UCSD-AML1 (cell line): ENCODE measurements at regions not wholly inside any gene's neighbourhood (a gene's known extent, or its start where the extent isn't known, plus 50 kb on each side); places are given as distances from the start of the nearest gene placed in this dataset.

Experiments used
- DNase-seq: peaks from one replicate; lab custom pipeline; 2025; ENCODE audit not compliant: unreplicated experiment; lab: John Stamatoyannopoulos, UW

DNA sequence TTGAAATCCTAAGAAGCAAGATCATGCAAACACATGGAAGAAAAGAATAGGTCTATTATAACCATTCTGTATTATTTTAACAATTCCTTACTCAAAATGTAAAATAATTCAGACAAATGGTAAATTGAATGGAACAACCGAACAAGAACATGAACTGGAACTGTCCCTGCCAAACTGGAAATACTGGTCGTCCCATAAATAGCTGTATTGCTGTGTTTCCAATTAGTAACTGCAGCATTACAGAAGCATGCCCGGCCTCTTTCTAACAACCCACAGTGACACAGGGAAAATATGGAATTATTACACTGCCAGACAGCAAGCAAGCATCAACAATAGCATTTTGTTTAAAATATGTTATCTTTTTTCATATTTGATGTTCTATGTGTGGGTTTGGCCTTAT is 1138.5 kb upstream of the PHF14 start:
- DNase-seq = no peak

DNA sequence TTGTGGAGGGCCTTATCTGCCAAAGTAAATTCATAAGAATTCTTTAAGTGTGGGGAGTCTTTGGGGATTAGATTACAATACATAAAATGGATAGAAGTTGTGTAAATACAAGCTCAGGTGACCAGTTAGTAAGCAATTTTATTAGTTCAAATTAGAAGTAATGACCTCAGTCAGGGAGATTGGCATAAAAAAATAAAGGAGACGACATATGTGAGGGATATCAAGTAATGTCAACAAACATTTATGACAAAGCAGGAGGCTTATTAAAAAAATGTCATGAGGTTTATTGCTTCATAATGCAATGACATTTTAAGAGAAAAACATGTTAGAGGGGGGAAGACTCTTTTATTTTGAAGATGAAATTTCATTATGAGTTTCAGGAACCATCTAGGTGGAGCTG is 1137.0 kb upstream of the PHF14 start:
- DNase-seq = no peak

DNA sequence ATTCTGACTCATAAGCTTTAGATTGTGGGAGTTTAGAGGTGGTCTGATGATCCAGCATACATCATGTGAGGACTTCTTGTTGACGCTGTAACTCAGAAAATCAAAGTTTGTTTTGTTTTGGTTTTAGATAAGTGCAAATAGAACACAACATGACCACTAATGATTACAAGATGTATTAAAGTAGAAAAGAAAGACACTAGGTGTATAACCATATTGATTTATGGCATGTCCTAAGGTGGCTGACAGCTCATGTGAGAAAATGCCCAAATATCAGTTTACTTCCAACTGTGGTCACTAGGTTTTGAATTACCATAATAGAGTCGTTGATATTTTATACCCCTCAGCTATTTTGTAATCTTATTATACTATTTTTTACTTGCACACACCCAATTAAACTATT is 1131.4 kb upstream of the PHF14 start:
- DNase-seq = no peak

DNA sequence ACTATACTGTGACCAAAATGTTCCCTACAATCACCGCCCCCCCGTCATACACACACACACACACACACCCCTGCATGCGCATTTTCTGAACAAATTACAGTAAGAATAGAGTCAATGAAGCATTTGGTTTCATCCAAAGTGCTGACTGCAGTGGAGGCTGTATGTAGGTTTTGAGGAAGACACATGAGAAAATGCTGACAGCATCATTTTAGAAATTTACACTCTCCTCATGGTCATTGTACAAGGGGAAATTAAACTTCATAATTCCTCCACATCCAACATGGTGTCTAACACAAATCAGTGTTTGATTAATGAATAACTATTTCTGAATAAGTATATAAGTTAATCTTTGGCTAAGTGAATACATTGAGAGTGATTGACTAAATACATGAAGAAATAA is 1126.8 kb upstream of the PHF14 start:
- no peak for DNase-seq

DNA sequence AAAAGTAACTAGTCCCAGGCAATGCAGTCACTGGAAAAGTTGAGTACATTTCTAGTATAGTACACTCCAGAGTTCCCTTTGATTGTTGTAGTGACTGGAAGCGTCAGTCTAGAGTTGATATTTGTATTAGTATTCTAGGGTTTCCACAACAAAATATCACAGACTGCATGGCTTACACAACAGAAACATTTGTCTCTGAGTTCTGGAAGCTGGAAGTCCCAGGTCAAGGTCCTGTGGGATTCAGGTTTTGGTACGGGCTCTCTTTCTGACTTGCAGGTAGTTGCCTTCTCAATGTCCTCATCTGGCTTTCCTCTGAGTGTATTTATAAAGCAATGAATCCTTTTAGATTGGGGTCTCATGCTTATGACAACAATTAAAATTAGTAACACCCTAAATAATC is 1119.1 kb upstream of the PHF14 start:
- no peak for DNase-seq

DNA sequence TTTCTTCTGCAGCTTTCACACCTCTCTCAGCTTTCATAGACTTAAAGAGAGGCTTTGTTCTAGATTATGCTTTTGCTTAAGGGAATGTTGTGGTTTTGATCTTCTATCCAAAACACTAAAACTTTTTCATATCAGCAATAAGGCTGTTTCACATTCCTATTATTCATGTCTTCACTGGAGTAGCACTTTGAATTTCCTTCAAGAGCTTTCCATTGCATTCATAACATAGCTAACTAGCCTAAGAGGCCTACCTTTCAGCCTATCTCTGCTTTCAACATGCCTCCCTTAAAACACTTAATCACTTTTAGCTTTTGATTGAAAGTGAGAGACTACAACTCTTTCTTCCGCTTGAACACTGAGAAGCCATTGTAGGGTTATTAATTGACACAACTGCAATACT is 1117.0 kb upstream of the PHF14 start:
- DNase-seq = no peak

DNA sequence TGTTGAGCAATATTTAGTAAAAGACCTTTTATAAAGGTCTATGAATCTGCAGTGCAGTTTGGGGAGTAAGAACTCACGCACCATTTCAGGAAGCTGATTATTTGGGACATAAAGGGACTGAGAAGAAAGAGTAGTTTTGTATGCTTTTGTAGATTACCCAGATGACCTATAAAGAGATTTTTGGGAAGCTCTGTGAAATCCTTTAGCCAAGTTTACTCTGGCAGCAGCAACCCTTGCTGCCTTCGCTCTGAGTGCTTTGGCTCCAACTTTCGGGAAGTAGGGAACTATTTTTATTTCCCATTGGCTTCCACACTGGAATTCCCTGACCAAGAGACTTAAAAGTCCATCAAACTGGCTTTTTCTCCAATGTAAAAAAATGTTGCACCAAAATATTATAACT is 1110.1 kb upstream of the PHF14 start:
- DNase-seq = no peak

DNA sequence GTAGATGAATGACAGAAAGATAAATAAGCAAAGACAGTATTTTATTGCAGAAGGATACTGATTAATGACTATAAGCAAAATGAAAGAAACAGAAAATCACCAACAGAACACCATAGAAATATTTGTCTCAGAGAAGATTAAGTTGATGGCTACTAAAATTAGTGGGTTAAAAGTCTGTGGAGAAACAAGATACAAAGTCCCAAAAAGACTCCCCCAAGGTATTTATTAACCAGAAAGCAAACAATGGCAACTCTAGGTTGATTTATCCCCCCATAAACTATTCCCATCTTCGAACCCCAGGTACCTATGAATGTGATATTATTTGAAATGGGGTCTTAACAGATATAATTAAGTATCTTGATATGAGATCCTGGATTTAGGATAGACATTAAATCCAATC is 1104.5 kb upstream of the PHF14 start:
- DNase-seq = no peak

DNA sequence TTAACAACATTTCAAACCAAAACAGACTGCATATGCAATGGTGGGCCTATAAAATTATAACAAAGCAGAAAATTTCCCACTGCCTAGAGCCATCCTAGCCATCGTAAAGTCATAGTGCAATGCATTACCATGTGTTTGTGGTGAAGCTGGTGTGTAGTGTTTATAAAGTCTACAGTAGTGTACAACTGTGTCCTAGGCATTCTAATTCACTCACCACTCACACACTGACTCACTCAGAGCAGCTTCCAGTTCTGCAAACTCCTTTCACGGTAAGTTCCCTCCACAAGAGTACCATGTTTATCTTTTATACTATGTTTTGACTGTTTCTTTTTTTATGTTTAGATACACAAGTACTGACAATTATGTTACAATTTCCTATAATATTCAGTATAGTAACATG is 1104.1 kb upstream of the PHF14 start:
- DNase-seq = no peak

DNA sequence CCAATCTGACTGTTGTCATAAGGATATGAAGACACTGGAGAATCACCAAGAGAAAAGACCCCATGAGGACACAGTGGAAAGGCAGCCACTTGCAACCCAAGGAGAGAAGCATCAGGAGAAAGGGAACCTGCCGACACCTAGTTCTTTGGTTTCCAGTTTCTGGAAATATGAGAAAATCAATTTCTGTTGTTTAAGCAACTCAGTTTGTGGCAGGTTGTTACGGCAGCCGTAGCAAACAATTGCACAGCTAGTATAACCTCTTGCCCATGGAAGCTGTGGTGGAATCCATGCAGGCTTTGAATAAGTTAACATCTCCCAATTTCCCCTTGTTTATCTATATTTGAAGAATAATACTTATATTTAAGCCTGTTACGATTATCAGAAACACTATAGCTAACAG is 1103.0 kb upstream of the PHF14 start:
- DNase-seq = no peak

DNA sequence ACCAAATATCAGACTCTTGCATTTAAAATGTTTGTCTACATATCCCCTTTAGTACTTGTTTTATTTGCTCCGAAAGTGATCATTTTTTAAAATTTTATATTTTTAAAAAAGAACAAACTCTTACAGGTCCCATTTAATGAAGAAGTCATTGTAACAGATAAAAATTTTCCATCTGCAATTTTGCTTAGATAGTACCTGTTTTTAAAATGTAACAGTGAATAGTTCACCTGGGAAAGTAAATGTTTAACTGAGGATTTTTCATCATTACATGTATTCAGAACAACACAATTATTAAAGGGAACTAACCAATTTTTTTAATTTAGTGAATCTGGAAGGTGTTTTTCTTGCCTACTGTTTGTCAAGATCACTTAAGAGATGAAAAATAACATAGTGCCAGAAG is 1099.5 kb upstream of the PHF14 start:
- DNase-seq = no peak

DNA sequence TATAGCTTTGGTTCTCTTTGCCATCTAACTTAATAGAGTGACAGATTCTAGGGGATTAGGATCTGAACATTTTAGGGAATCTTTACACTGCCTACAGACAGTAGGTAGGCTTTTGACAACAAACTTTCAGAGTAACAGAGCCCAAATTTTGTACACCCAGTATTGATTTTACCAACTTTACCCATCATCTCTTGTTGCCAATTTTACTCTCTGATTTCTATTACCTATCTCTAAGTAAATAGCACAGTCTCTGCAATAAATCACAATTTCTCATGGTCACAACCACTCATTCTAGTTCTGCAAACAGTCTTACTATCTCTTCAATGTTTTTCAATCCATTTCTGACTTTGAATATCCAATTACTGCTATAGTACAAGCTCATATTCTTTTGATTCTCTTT is 1097.6 kb upstream of the PHF14 start:
- no peak for DNase-seq

DNA sequence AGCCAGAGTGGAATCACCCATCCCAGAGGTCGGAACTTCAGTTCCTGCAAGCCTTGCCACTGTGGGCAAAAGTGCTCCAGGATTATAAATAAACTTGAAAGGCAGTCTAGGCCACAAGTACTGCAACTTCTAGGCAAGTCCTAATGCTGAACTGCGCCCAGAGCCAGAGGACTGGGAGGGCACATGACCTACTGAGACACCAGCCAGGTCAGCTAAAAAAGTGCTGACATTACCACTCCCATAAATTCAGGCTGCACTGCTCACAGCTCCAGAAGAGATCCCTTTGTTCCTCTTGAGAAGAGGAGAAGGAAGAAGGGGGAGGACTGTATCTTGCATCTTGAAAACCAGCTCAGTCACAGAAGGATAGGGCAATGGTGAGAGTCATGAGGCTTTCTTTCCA is 1084.1 kb upstream of the PHF14 start:
- DNase-seq = no peak

DNA sequence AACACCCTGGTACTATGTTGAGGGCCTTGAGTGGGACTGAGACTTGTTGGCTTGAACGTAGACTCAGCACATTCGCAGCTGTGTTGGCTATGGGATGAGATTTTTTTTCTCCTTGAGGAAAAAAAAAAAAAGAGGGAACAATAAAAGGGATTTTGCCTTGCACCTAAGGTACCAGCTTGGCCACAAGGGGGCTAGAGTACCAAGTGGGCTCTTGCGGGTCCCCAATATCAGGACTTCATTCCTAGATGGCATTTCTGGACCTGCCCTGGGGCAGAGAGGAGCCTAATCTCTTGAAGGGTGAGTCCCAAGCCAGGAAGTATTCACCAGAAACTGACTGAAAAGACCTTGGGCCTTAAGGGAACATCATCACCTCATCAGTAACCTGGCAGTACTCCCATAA is 1083.6 kb upstream of the PHF14 start:
- DNase-seq = no peak

DNA sequence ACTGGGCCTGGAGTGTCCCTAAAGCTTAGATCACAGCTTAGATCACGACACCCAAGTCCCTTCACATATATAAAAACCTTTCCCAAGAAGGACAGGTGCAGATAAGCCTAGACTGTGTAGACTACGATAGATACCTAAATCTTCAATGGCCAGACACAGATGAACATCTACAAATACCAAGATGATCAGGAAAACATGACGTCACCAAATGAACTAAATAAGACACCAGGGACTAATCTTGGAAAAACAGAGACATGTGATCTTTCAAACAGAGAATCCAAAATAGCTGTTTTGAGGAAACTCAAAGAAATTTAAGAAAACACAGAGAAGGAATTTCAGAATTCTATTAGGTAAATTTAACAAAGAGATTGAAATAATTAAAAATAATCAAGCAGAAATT is 1082.6 kb upstream of the PHF14 start:
- DNase-seq = no peak

DNA sequence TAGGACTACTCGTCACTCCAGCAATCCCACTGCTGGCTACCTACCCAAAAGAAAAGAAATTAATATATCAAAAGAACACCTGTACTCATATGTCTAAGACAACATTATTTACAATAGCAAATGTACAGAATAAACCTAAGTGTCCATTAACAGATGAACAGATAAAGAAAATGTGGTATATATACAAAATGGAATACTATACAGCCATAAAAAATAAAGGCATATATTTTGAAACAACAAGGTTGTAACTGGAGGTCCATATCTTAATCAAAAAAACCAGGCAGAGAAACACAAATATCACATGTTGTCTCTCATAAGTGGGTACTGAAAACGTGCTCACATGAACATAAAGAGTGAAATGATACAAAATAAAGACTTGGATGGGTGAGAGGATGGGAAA is 1073.3 kb upstream of the PHF14 start:
- no peak for DNase-seq

DNA sequence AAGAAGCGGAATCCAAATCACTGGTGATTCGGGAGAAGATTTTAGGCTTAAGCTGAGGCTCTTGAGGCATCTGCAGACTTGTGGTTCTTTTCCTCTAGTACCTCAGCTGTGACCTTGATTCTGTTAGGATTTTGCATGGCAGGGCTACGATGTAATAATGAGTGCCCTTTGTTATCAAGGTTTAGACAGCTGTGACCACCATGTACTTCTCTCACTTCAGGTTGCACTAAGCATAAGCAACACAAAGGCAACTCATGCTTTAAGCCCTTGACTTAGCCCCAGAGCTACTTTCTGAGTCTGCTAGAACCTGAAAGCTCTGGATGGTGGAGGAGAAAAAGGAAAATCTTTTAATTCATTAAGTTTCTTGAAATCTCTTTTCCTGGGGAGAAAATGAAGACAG is 1052.3 kb upstream of the PHF14 start:
- DNase-seq = no peak

DNA sequence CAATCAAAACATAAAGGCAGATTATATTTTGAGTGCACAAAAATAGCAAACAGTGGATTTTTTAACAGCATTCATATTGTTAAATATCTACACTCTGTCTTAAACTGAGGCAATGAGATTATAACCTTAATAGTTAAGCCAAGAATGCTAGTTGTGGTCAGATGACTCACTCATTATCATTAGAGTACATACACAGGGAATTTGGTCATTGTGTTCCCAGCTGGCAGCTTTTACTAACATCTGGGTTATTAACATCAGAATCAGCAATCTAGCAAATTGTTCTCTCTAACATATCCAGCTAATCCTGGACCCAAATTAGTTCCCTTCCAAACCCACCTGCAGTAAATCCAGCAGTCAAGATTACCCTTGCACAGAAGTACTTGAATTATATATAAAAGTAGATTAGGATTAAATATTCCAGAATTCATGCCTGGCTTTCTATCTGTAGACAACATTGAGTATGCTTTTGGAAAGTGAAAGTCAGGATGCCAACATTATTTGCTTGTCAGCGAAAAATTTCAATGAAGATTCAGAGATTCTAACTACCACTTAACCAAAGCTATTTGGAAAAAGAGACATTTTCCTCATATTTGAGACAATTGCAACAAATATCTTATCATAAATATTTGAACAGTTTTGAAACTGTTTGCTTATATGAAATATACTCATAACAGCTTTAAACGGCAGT is 1035.6 kb upstream of the PHF14 start:
- no peak for DNase-seq

DNA sequence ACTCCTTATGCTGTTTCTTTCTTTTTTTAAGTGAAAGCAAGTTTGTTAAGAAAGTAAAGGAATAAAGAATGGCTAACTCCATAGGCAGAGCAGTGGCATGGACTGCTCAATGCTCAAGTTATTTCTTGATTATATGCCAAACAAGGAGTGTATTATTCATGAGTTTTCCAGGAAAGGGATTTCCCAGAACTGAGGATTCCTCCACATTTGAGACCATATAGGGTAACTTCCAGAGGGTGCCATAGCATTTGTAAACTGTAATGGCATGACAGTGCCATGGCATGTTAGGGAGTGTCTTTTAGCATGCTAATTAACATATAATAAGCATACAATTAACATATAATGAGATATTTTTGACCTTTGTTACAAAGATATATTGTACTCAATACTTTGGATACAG is 1034.5 kb upstream of the PHF14 start:
- no peak for DNase-seq

DNA sequence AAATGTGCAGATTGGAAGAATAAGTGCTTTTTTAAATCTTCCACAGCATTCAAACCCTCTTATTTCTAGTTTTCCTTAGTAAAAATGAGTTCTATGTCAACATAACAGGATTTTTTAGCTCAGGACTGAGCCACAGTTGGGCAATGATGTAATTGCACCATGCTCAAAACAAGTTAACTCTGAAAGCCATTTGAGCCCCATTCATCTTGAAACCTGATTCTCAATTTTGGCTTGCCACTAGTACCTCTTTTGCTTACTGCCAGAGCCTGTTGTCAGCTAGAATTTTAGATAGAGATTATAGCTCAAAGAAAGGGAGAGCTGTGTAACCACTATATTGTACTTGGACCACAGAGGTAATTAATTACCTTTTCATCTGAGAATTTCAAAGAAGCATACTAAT is 1028.5 kb upstream of the PHF14 start:
- no peak for DNase-seq

DNA sequence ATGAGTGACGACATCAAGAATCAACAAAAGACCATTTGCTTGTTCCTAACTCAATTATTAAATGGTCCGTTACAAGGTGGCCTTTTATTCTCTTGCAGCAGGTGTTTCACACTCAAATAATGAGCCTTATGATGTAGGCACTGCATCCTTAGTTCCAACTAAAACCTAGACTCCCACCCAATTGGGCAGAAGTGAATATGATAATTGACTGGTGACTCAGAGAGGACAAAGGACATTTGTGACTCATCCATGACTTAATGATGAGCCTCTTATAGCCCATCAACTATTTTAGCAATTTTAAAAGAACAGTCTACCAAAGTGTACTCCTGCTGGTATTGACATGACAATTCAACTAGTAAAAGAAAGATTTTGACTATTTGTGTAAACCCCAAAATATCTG is 1027.8 kb upstream of the PHF14 start:
- no peak for DNase-seq

DNA sequence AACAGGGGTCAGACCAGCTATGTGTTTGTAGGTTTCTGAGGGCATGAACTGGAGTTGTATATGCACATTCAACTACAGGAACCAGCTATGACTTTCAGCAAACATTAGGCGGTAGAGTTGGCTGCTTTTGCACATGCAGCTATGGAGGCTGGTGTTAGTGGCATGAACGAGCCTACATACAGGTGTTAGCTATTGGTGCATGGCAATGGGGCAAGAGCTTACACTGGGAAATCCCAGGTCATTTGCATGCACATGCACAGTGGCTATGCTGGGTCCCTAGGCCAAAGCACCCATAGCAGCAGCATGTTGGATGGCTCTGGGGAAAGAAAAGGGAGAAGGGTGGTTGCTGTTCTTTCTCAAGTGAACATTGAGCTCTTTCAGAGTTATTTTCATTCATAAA is 1018.5 kb upstream of the PHF14 start:
- no peak for DNase-seq

DNA sequence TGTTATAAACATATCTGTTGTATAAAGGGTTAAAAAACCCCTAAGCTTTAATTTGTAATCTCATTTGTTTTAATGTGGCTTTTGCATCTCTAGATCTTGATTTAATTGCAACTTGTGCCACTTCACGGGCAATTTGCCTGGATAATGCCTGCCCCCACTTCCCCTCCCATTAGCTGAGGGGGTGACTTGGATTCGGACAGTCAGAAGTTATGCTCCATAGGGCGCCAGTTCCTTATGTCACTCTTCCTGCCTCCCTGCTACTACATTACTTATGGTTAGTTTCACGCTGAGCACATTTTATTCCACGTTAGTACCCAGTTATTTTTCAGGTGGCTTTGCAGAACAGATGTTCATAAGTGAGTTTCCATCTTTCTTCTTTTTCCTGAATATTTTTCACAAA is 1015.2 kb upstream of the PHF14 start:
- no peak for DNase-seq

DNA sequence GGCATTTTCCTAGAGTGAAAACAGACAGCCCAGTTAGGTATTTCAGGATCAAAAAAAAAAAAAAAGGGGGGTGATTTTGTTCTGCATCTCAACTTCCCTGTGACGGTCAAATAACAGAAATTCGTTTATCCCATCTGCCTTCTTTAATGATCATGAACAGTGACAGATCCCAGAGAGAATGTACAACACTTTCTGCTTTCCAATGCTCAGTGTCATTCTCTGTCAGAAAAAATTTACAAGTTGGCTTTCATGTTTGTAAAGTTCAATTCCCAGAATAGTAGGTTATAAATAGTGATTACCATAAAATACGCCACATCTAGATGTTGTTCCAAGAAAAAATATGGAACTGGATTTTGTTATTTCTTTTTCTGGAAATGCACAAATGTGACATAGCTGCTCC is 1013.2 kb upstream of the PHF14 start:
- no peak for DNase-seq
